ENCODE measurements at regions not wholly inside any gene's neighbourhood (a gene's known extent, or its start where the extent isn't known, plus 50 kb on each side); places are given as distances from the start of the nearest gene placed in this dataset.
A peak's percentile ranks its signal among the peaks of the same experiment; 100 is the strongest.

- H4K20me1 ChIP-seq (ENCODE audit: insufficient read depth, low read length) = no peaks in the 10 kb centered on the region
- no peaks in the 10 kb centered on the region for H3K79me2 ChIP-seq (ENCODE audit: insufficient read depth, low read length)
- H3K4me3 ChIP-seq (ENCODE audit: insufficient read depth, low read length) = peak overlapping the region; percentile 10
- H3K4me1 ChIP-seq (ENCODE audit: insufficient read depth, low read length) = peaks cover 6% of the 10 kb centered on the region
- H3K9me3 ChIP-seq (ENCODE audit: low read depth, low read length) = no peaks in the 10 kb centered on the region
- peak overlapping the region; percentile 53 for H3K4me2 ChIP-seq (ENCODE audit: insufficient read depth, low read length)
- H3K27ac ChIP-seq (ENCODE audit: low read depth, low read length) = no peak overlapping the region
- no peak for DNase-seq (ENCODE audit: insufficient read length, low spot score, missing footprints)
- peaks cover 12% of the 10 kb centered on the region for H3K27me3 ChIP-seq (ENCODE audit: insufficient read depth, low read length)
- peak; percentile 69 for TF ChIP-seq CTCF (IDR thresholded peaks at IDR 0.05; ENCODE audit: extremely low read depth, low read depth, low read length)
- H3K36me3 ChIP-seq (ENCODE audit: insufficient read depth, low read length) = no peaks in the 10 kb centered on the region
- H2AFZ ChIP-seq (ENCODE audit: low read length) = peak overlapping the region; percentile 37
Measured at GRCh38 chr7:42831718-42832522, 80.0 kb downstream of the C7orf25 start.

GRCh38 chr7:42831006-42831717 lies 80.7 kb downstream of the C7orf25 start:
- Histone ChIP-seq H3K36me3 (ENCODE audit: insufficient read depth, low read length) (no peaks in the 10 kb centered on the region), H3K9me3 (ENCODE audit: low read depth, low read length) (no peaks in the 10 kb centered on the region), H2AFZ (ENCODE audit: low read length) (no peak overlapping the region), H3K4me2 (ENCODE audit: insufficient read depth, low read length) (peak overlapping the region; percentile 53), H4K20me1 (ENCODE audit: insufficient read depth, low read length) (no peaks in the 10 kb centered on the region), H3K79me2 (ENCODE audit: insufficient read depth, low read length) (no peaks in the 10 kb centered on the region), H3K4me1 (ENCODE audit: insufficient read depth, low read length) (peaks cover 6% of the 10 kb centered on the region), H3K27ac (ENCODE audit: low read depth, low read length) (no peak overlapping the region), H3K4me3 (ENCODE audit: insufficient read depth, low read length) (no peak overlapping the region), H3K27me3 (ENCODE audit: insufficient read depth, low read length) (peaks cover 12% of the 10 kb centered on the region)
- TF ChIP-seq CTCF (IDR thresholded peaks at IDR 0.05; ENCODE audit: extremely low read depth, low read depth, low read length) = no peak
- DNase-seq (ENCODE audit: insufficient read length, low spot score, missing footprints) = no peak

- Histone ChIP-seq H3K4me3 (ENCODE audit: insufficient read depth, low read length) (no peak overlapping the region), H3K27ac (ENCODE audit: low read depth, low read length) (no peak overlapping the region), H3K4me2 (ENCODE audit: insufficient read depth, low read length) (no peak overlapping the region), H3K4me1 (ENCODE audit: insufficient read depth, low read length) (no peaks in the 10 kb centered on the region), H3K9me3 (ENCODE audit: low read depth, low read length) (no peaks in the 10 kb centered on the region), H4K20me1 (ENCODE audit: insufficient read depth, low read length) (no peaks in the 10 kb centered on the region), H3K79me2 (ENCODE audit: insufficient read depth, low read length) (no peaks in the 10 kb centered on the region), H3K36me3 (ENCODE audit: insufficient read depth, low read length) (no peaks in the 10 kb centered on the region), H2AFZ (ENCODE audit: low read length) (no peak overlapping the region), H3K27me3 (ENCODE audit: insufficient read depth, low read length) (no peaks in the 10 kb centered on the region)
- no peak for DNase-seq (ENCODE audit: insufficient read length, low spot score, missing footprints)
- no peak for TF ChIP-seq CTCF (IDR thresholded peaks at IDR 0.05; ENCODE audit: extremely low read depth, low read depth, low read length)
Measured at GRCh38 chr7:42812779-42813178, 99.1 kb downstream of the C7orf25 start.

- no peaks in the 10 kb centered on the region for H3K79me2 ChIP-seq (ENCODE audit: insufficient read depth, low read length)
- DNase-seq (ENCODE audit: insufficient read length, low spot score, missing footprints) = no peak
Measured at GRCh38 chr7:42805601-42806000, 106.3 kb downstream of the C7orf25 start.

More at GRCh38 chr7:42805601-42806000, 106.3 kb downstream of the C7orf25 start:
- no peak for TF ChIP-seq CTCF (IDR thresholded peaks at IDR 0.05; ENCODE audit: extremely low read depth, low read depth, low read length)
- Histone ChIP-seq H3K9me3 (ENCODE audit: low read depth, low read length) (peaks cover 4% of the 10 kb centered on the region), H3K36me3 (ENCODE audit: insufficient read depth, low read length) (no peaks in the 10 kb centered on the region), H3K27ac (ENCODE audit: low read depth, low read length) (no peak overlapping the region), H4K20me1 (ENCODE audit: insufficient read depth, low read length) (no peaks in the 10 kb centered on the region), H2AFZ (ENCODE audit: low read length) (no peak overlapping the region), H3K4me1 (ENCODE audit: insufficient read depth, low read length) (no peaks in the 10 kb centered on the region), H3K27me3 (ENCODE audit: insufficient read depth, low read length) (no peaks in the 10 kb centered on the region), H3K4me3 (ENCODE audit: insufficient read depth, low read length) (no peak overlapping the region), H3K4me2 (ENCODE audit: insufficient read depth, low read length) (no peak overlapping the region)
